Activated T-cell treated with anti-CD3 and anti-CD28 coated beads, Interleukin-2, amount 50 U/mL, for 4 hours (primary cell): ENCODE measurements at regions not wholly inside any gene's neighbourhood (a gene's known extent, or its start where the extent isn't known, plus 50 kb on each side); places are given as distances from the start of the nearest gene placed in this dataset.

Experiments used
- ATAC-seq, 2 donors: fragments of 200-7000 bp; cut with Tn5 transposase; one replicate each; pipeline ENCODE4 v1.10.0; 2021
- DNase-seq: peaks from one replicate; pipeline ENCODE4 v3.0.0-alpha.2; 2020
- H3K27me3 Mint-ChIP-seq: one replicate; pipeline ENCODE4 v1.8.0; 2021; ENCODE audit warnings: low read depth, mixed read lengths
- H3K36me3 Mint-ChIP-seq: one replicate; pipeline ENCODE4 v1.8.0; 2022; ENCODE audit warnings: mixed read lengths; ENCODE audit not compliant: insufficient read depth
- H3K4me1 Mint-ChIP-seq: one replicate; pipeline ENCODE4 v1.8.0; 2021; ENCODE audit warnings: low read depth, mixed read lengths
- H3K4me3 Mint-ChIP-seq: one replicate; pipeline ENCODE4 v1.8.0; 2021; ENCODE audit warnings: mild to moderate bottlenecking, moderate library complexity, mixed read lengths
- H3K9me3 Mint-ChIP-seq: one replicate; pipeline ENCODE4 v1.8.0; 2021; ENCODE audit warnings: mixed read lengths

DNA sequence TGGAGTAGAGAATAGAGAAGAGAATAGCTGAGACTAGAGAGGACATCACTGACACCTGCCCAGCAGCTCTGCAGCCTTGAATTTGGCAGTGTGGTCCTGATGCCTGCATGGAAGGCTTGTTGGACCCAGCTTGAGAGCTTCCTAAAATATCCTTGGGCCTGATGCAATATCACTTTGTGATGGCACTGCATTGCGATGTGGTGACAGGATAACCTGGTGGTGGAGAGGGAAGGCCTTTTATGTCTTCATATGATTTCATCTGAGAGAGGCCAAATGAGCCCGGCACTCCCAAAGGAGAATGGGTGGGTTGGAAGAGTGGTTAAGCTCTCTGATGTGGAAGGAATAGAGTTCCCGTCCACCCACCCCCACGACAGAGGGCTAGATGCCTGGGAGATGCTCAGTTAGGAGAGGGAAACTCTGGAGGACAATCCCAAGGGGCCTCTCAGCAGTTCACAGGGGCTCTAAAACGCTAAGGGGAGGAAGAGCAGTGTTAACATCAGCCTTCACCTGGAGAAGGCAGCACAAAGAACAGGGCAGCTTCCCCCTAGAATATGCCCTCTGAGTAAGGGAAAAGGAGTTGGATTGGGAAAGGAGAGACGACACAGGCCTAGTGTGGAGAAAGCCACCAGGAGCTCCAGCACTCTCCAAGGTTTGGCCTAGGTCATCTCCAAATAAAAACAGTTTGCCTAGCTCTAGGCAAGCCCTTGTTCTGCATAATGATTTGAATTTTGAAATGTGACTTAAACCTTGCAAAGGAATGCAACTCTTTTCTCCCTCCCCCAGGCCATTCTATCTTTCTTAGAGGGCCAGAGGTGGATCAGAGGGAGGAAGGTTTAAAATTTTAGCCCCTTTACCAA is 99.8 kb upstream of the SSBP2 start:
- DNase-seq (no peak), ATAC-seq (no peak)
- no peaks in the 10 kb centered on the region for H3K36me3 Mint-ChIP-seq
- peak overlapping the region; percentile 86 for H3K4me3 Mint-ChIP-seq
- no peaks in the 10 kb centered on the region for H3K9me3 Mint-ChIP-seq
- H3K4me1 Mint-ChIP-seq = peaks cover 43% of the 10 kb centered on the region
- no peaks in the 10 kb centered on the region for H3K27me3 Mint-ChIP-seq

GRCh38 chr5:81849770-81850367 is 99.0 kb upstream of the SSBP2 start:
- Mint-ChIP-seq H3K27me3 (no peaks in the 10 kb centered on the region), H3K4me1 (peaks cover 39% of the 10 kb centered on the region), H3K36me3 (no peaks in the 10 kb centered on the region), H3K9me3 (no peaks in the 10 kb centered on the region), H3K4me3 (no peak overlapping the region)
- ATAC-seq (no peak), DNase-seq (no peak)

DNA sequence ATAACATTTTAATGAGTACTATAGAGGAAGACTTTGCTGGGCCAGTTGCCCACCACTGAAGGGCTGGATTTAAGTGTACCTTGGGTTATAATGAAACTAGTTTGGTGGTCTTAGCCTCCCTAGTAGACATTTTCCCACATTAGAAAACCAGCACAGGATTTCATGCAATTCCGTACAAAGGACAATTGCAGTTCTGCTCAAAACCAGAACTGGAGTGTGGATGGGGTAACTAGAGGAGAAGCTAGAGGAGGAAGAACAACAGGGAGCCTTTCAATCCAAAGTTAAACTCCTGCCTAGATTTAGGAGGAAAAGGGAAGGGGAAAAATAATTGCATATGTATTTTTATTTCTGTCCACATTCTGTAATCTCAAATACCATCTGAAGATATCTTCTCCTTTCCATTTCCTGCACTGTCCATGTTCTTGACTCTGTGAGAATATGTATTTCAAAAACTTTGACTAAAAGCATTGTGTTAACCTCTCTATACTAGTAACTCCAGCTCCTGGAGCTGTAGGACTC is 97.5 kb upstream of the SSBP2 start:
- H3K4me3 Mint-ChIP-seq = no peak overlapping the region
- no peaks in the 10 kb centered on the region for H3K27me3 Mint-ChIP-seq
- DNase-seq = no peak
- H3K4me1 Mint-ChIP-seq = peaks cover 31% of the 10 kb centered on the region
- ATAC-seq = no peak
- no peaks in the 10 kb centered on the region for H3K9me3 Mint-ChIP-seq
- no peaks in the 10 kb centered on the region for H3K36me3 Mint-ChIP-seq

DNA sequence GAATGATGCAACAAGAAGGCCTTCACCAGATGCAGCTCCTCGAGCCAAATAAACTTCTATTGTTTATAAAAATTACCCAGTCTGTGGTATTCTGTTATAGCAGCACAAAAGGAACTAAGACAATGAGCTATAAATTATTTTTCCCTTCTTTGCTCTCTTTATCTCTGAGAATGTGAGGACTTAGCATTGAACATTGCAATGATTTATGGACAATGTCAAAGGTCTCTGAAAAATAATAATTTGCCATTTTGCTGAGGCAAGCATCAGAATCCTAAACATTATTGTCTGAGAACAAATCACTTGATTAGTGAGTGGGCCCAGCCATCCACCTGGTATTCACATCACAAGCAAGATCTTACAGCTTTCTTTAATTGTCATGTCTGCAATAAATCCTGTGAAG is 95.4 kb upstream of the SSBP2 start:
- Mint-ChIP-seq H3K27me3 (no peaks in the 10 kb centered on the region), H3K4me1 (peaks cover 14% of the 10 kb centered on the region), H3K9me3 (no peaks in the 10 kb centered on the region), H3K36me3 (no peaks in the 10 kb centered on the region), H3K4me3 (no peak overlapping the region)
- ATAC-seq (no peak), DNase-seq (no peak)

GRCh38 chr5:81843845-81844244 is 92.9 kb upstream of the SSBP2 start:
- Mint-ChIP-seq H3K36me3 (no peaks in the 10 kb centered on the region), H3K9me3 (no peaks in the 10 kb centered on the region), H3K4me3 (no peak overlapping the region), H3K27me3 (no peaks in the 10 kb centered on the region), H3K4me1 (no peaks in the 10 kb centered on the region)
- DNase-seq (no peak), ATAC-seq (no peak)

DNA sequence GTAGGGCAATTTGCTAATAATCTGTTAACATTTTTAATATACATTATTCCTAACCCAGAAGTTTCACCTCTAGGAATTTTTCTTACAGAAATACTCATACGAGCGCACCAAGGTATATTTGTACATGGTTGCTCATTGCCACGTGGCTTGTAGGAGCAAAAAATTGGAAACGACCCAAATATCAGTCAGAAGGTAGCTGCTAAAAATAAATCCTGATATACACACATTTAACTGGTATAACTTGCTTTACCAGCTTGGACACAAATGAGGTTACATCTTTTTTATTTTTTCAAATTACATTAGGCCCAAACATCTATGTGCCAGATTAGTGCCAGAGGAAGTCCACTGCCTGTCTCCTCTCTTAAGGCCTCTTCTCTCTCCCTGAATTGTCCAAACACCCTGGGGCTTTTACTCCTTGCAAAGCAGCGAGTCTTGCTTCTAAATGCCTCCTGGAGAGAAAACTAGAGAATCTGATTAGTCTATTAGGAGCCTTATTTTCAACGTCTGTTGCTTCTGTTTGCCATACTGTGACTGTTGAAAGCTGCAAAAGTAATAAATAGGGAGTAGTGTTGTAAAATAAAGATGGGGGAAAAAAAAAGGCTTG is 92.0 kb upstream of the SSBP2 start:
- H3K9me3 Mint-ChIP-seq = no peaks in the 10 kb centered on the region
- H3K27me3 Mint-ChIP-seq = no peaks in the 10 kb centered on the region
- ATAC-seq (no peak), DNase-seq (no peak)
- no peaks in the 10 kb centered on the region for H3K36me3 Mint-ChIP-seq
- H3K4me1 Mint-ChIP-seq = peaks cover 4% of the 10 kb centered on the region
- H3K4me3 Mint-ChIP-seq = no peak overlapping the region

DNA sequence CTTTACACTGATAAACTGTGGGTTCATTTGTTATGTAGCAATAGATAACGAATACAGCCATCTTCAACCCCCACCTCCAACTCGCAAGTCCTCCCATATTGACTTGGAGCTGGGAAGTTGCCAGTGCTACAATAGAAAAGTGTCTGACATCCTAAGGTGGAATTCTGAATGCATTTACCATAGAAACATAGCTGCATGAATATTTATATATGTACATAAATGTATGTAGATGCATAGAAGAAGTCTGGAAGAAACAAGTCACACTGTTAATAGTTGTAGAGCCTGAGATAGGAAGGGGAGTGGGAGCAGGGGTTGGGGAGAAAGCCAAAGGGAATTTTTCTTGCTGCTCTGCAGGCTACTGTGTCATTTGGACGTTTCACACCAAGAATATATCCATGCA is 88.1 kb upstream of the SSBP2 start:
- DNase-seq (no peak), ATAC-seq (no peak)
- H3K4me3 Mint-ChIP-seq = no peak overlapping the region
- H3K36me3 Mint-ChIP-seq = no peaks in the 10 kb centered on the region
- H3K9me3 Mint-ChIP-seq = no peaks in the 10 kb centered on the region
- peaks cover 4% of the 10 kb centered on the region for H3K4me1 Mint-ChIP-seq
- H3K27me3 Mint-ChIP-seq = no peaks in the 10 kb centered on the region

DNA sequence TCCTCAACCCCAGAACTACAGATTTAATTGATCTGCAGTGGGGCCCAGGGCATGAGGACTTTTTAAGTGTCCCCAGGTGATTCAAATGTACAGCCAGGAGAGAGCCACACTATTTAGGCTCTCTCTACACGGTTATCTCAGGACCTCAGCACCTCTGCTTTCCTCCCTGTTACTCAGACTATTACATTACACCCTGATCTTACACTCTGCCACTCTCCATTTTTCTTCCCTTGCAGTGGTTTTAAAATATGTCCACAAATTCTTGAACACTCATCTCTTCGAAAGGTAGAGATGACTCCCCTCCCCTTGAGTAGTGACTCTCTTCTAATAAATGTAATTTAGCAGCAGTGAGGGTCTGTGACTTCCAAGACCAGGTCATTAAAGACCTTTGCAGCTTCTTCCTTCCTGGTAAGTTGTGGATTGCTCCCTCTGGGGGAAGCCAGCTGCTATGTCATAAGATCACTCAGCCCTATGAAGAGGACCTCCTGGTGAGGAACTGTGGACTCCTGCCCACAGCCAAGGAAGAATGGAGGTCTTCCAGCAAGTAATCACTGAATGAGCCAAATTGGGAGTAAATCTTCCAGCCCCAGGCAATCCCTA is 87.5 kb upstream of the SSBP2 start:
- Mint-ChIP-seq H3K4me3 (no peak overlapping the region), H3K36me3 (no peaks in the 10 kb centered on the region), H3K9me3 (no peaks in the 10 kb centered on the region), H3K27me3 (no peaks in the 10 kb centered on the region), H3K4me1 (peaks cover 4% of the 10 kb centered on the region)
- ATAC-seq = peak; percentile 66 to 72
- peak; percentile 12 for DNase-seq

GRCh38 chr5:81837667-81838306 is 86.9 kb upstream of the SSBP2 start:
- no peak for ATAC-seq
- Mint-ChIP-seq H3K4me1 (peaks cover 4% of the 10 kb centered on the region), H3K36me3 (no peaks in the 10 kb centered on the region), H3K27me3 (no peaks in the 10 kb centered on the region), H3K4me3 (no peak overlapping the region), H3K9me3 (no peaks in the 10 kb centered on the region)
- DNase-seq = no peak

DNA sequence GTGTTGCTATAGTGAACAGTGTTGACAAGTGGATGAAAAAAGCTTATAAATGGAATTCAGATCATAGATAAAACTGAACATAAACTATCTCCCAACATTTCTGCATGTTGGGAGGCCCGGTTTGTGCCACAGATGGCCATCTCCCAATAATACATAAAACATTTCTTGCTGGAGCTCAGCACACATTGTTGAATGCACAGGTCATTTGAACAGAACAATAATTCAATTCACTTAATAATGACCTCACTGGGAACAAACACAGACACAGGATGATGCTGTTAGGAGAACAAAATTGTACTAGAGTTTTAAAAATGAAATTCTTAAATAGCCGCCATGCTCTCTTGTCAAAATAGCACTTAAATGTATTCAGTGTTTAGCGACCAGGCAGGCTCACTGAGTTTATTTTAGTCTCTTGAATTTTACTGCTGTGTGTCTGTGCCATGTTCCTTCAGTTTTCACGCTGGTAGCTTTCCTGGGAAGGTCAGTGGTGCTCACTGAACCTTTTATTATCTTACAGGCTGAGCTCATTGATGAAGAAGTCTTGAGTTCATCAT is 85.0 kb upstream of the SSBP2 start:
- DNase-seq = no peak
- Mint-ChIP-seq H3K9me3 (no peaks in the 10 kb centered on the region), H3K4me1 (peaks cover 4% of the 10 kb centered on the region), H3K36me3 (no peaks in the 10 kb centered on the region), H3K27me3 (no peaks in the 10 kb centered on the region), H3K4me3 (no peak overlapping the region)
- ATAC-seq = no peak

GRCh38 chr5:81834021-81834660 is 83.2 kb upstream of the SSBP2 start:
- Mint-ChIP-seq H3K36me3 (no peaks in the 10 kb centered on the region), H3K4me3 (no peak overlapping the region), H3K9me3 (no peaks in the 10 kb centered on the region), H3K27me3 (no peaks in the 10 kb centered on the region), H3K4me1 (peaks cover 4% of the 10 kb centered on the region)
- DNase-seq = no peak
- ATAC-seq = no peak

- Mint-ChIP-seq H3K9me3 (no peaks in the 10 kb centered on the region), H3K27me3 (no peaks in the 10 kb centered on the region), H3K4me3 (no peak overlapping the region), H3K4me1 (no peaks in the 10 kb centered on the region), H3K36me3 (no peaks in the 10 kb centered on the region)
- ATAC-seq = no peak
- no peak for DNase-seq
Measured at GRCh38 chr5:81830596-81830995, 79.7 kb upstream of the SSBP2 start.

- Mint-ChIP-seq H3K27me3 (no peaks in the 10 kb centered on the region), H3K9me3 (no peaks in the 10 kb centered on the region), H3K4me1 (no peaks in the 10 kb centered on the region), H3K4me3 (no peak overlapping the region), H3K36me3 (no peaks in the 10 kb centered on the region)
- DNase-seq = no peak
- no peak for ATAC-seq
Measured at GRCh38 chr5:81829242-81829641, 78.3 kb upstream of the SSBP2 start.
